ENCODE measurements at regions not wholly inside any gene's neighbourhood (a gene's known extent, or its start where the extent isn't known, plus 50 kb on each side); places are given as distances from the start of the nearest gene placed in this dataset.

DNA sequence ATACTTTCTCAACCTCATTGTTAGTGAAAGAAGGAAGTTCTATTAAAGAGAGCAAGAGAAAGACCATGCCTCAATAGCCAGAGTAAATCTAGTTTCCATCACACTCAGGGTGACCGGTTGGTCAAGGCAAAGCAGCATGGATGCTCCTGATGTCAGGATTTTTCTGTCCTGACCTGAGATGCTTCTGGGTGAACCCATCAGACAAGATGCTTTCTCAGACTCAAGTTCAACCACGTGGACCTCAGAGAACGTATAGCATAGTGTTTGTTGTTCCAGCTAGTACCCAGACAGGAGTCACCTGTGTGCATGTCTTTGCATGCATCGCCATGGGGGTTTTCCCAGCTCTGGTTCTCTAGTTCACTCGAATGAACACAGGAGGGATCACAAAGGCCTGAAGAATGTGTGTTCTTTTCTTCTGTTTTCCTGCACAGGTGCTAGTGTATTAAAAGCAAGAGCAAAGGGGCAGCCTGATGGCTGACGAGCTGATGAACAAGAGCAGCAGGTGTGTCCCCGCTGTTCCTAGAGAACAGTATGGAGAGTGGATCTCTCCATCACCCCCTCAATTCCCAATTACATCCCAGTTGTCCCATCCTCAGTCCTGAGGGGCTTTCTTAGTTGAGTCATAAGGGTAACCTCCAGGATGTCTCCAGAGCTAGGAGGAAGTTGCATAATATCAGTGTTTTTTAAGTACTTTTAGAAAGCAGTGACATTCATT, 110.5 kb upstream of the ENPP6 start (continued):
- TF ChIP-seq GATAD2B (conservative IDR thresholded peaks at IDR 0.05; ENCODE audit: low read depth) (peak; percentile 56; the same call in 1 of the 2 replicates), ZSCAN29 (IDR thresholded peaks at IDR 0.05) (no peak), HDGF (IDR thresholded peaks at IDR 0.05) (no peak; the same call in 1 of the 2 replicates), RBBP5 (conservative IDR thresholded peaks at IDR 0.05) (no peak), BCL3 (IDR thresholded peaks at IDR 0.05; ENCODE audit: borderline replicate concordance, insufficient read depth, low read depth, low read length, poor library complexity, severe bottlenecking) (peak; percentile 85), ETV6 (conservative IDR thresholded peaks at IDR 0.05 in 1 of 2, IDR thresholded peaks at IDR 0.05 in 1 of 2; ENCODE audit: borderline replicate concordance in 1 of 2, low read depth in 1 of 2) (peak in 1 of 2 experiments; percentile 80; a peak in 1 of 4 replicates), ZZZ3 (IDR thresholded peaks at IDR 0.05; ENCODE audit: control insufficient read depth, insufficient read length, low read depth) (no peak), HDAC6 (IDR thresholded peaks at IDR 0.05; ENCODE audit: unreplicated experiment) (no peak)
- TF ChIP-seq, protein P1, sequence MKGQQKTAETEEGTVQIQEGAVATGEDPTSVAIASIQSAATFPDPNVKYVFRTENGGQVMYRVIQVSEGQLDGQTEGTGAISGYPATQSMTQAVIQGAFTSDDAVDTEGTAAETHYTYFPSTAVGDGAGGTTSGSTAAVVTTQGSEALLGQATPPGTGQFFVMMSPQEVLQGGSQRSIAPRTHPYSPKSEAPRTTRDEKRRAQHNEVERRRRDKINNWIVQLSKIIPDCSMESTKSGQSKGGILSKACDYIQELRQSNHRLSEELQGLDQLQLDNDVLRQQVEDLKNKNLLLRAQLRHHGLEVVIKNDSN (IDR thresholded peaks at IDR 0.05; ENCODE audit: borderline replicate concordance, extremely low read length, insufficient read depth, low read depth, low read length): peak; percentile 39
- TF ChIP-seq, protein P2, sequence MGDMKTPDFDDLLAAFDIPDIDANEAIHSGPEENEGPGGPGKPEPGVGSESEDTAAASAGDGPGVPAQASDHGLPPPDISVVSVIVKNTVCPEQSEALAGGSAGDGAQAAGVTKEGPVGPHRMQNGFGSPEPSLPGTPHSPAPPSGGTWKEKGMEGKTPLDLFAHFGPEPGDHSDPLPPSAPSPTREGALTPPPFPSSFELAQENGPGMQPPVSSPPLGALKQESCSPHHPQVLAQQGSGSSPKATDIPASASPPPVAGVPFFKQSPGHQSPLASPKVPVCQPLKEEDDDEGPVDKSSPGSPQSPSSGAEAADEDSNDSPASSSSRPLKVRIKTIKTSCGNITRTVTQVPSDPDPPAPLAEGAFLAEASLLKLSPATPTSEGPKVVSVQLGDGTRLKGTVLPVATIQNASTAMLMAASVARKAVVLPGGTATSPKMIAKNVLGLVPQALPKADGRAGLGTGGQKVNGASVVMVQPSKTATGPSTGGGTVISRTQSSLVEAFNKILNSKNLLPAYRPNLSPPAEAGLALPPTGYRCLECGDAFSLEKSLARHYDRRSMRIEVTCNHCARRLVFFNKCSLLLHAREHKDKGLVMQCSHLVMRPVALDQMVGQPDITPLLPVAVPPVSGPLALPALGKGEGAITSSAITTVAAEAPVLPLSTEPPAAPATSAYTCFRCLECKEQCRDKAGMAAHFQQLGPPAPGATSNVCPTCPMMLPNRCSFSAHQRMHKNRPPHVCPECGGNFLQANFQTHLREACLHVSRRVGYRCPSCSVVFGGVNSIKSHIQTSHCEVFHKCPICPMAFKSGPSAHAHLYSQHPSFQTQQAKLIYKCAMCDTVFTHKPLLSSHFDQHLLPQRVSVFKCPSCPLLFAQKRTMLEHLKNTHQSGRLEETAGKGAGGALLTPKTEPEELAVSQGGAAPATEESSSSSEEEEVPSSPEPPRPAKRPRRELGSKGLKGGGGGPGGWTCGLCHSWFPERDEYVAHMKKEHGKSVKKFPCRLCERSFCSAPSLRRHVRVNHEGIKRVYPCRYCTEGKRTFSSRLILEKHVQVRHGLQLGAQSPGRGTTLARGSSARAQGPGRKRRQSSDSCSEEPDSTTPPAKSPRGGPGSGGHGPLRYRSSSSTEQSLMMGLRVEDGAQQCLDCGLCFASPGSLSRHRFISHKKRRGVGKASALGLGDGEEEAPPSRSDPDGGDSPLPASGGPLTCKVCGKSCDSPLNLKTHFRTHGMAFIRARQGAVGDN (IDR thresholded peaks at IDR 0.05): peak; percentile 99
- TF ChIP-seq, protein P3, sequence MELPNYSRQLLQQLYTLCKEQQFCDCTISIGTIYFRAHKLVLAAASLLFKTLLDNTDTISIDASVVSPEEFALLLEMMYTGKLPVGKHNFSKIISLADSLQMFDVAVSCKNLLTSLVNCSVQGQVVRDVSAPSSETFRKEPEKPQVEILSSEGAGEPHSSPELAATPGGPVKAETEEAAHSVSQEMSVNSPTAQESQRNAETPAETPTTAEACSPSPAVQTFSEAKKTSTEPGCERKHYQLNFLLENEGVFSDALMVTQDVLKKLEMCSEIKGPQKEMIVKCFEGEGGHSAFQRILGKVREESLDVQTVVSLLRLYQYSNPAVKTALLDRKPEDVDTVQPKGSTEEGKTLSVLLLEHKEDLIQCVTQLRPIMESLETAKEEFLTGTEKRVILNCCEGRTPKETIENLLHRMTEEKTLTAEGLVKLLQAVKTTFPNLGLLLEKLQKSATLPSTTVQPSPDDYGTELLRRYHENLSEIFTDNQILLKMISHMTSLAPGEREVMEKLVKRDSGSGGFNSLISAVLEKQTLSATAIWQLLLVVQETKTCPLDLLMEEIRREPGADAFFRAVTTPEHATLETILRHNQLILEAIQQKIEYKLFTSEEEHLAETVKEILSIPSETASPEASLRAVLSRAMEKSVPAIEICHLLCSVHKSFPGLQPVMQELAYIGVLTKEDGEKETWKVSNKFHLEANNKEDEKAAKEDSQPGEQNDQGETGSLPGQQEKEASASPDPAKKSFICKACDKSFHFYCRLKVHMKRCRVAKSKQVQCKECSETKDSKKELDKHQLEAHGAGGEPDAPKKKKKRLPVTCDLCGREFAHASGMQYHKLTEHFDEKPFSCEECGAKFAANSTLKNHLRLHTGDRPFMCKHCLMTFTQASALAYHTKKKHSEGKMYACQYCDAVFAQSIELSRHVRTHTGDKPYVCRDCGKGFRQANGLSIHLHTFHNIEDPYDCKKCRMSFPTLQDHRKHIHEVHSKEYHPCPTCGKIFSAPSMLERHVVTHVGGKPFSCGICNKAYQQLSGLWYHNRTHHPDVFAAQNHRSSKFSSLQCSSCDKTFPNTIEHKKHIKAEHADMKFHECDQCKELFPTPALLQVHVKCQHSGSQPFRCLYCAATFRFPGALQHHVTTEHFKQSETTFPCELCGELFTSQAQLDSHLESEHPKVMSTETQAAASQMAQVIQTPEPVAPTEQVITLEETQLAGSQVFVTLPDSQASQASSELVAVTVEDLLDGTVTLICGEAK (IDR thresholded peaks at IDR 0.05; ENCODE audit: borderline replicate concordance): no peak
- TF ChIP-seq, protein P4, sequence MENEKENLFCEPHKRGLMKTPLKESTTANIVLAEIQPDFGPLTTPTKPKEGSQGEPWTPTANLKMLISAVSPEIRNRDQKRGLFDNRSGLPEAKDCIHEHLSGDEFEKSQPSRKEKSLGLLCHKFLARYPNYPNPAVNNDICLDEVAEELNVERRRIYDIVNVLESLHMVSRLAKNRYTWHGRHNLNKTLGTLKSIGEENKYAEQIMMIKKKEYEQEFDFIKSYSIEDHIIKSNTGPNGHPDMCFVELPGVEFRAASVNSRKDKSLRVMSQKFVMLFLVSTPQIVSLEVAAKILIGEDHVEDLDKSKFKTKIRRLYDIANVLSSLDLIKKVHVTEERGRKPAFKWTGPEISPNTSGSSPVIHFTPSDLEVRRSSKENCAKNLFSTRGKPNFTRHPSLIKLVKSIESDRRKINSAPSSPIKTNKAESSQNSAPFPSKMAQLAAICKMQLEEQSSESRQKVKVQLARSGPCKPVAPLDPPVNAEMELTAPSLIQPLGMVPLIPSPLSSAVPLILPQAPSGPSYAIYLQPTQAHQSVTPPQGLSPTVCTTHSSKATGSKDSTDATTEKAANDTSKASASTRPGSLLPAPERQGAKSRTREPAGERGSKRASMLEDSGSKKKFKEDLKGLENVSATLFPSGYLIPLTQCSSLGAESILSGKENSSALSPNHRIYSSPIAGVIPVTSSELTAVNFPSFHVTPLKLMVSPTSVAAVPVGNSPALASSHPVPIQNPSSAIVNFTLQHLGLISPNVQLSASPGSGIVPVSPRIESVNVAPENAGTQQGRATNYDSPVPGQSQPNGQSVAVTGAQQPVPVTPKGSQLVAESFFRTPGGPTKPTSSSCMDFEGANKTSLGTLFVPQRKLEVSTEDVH (IDR thresholded peaks at IDR 0.05; ENCODE audit: low read depth, partially characterized antibody): no peak
